K562 (cell line): ENCODE measurements at regions not wholly inside any gene's neighbourhood (a gene's known extent, or its start where the extent isn't known, plus 50 kb on each side); places are given as distances from the start of the nearest gene placed in this dataset.
A peak's percentile ranks its signal among the peaks of the same experiment; 100 is the strongest.

ENCODE experiments used
- BRD4 ChIP-seq: fragments of 200-600 bp; sonication (generic); IDR thresholded peaks from 2 replicates; pipeline ENCODE4 v1.6.1; 2017; ENCODE audit warnings: inconsistent platforms
- CCNT2 ChIP-seq: IDR thresholded peaks from 2 replicates; pipeline ENCODE4 v1.6.1; 2011; ENCODE audit warnings: borderline replicate concordance, low read depth, mild to moderate bottlenecking, moderate library complexity, mixed read lengths, low read length; ENCODE audit not compliant: insufficient read length; ENCODE audit errors: extremely low read depth
- EHMT2 ChIP-seq: fragments of 450-650 bp; IDR thresholded peaks from 2 replicates; pipeline ENCODE4 v1.6.1; 2018; ENCODE audit warnings: antibody characterized with exemption
- EP400 ChIP-seq: fragments of 450-650 bp; IDR thresholded peaks from 2 replicates; pipeline ENCODE4 v1.6.1; 2017; ENCODE audit warnings: antibody characterized with exemption, mild to moderate bottlenecking, moderate library complexity
- HDAC3 ChIP-seq: fragments of 450-650 bp; IDR thresholded peaks from 2 replicates; pipeline ENCODE4 v1.6.1; 2018; ENCODE audit warnings: borderline replicate concordance, mild to moderate bottlenecking, moderate library complexity; ENCODE audit not compliant: partially characterized antibody
- HDAC6 ChIP-seq: IDR thresholded peaks from 2 replicates; pipeline ENCODE4 v1.6.1; 2012; ENCODE audit warnings: low read depth, mild to moderate bottlenecking, control low read depth, inconsistent platforms, low read length, moderate library complexity
- HMG20B ChIP-seq: fragments of 250-450 bp; sonication (Bioruptor Pico); IDR thresholded peaks from 2 replicates; pipeline ENCODE4 v1.5.0; 2021; ENCODE audit warnings: mild to moderate bottlenecking
- JUN ChIP-seq, 2 experiments: sonication (generic) in 1 of 2; formaldehyde crosslinking in 1 of 2; IDR thresholded peaks; 2 replicates each; pipeline versions ENCODE4 v1.6.1 to v1.8.0; 2012 to 2022; ENCODE audit warnings: borderline replicate concordance in 2 of 2, mild to moderate bottlenecking in 2 of 2, improper control_type of control experiment in 1 of 2, low read depth in 1 of 2, low read length in 1 of 2, missing genetic modification reagents in 1 of 2
- POLR2AphosphoS2 ChIP-seq: IDR thresholded peaks from 2 replicates; pipeline ENCODE4 v1.6.1; 2012; ENCODE audit warnings: low read length, improper control_type of control experiment
- POLR2B ChIP-seq: fragments of 450-650 bp; IDR thresholded peaks from 2 replicates; pipeline ENCODE4 v1.6.1; 2018; ENCODE audit warnings: low read depth; ENCODE audit not compliant: partially characterized antibody
- RAD21 ChIP-seq, 2 experiments: fragments of 250-450 bp in 1 of 2; fragments of 450-650 bp in 1 of 2; sonication (Bioruptor Pico) in 1 of 2; formaldehyde crosslinking in 1 of 2; IDR thresholded peaks in 1 of 2; conservative IDR thresholded peaks in 1 of 2; 2 replicates each; pipeline versions ENCODE4 v1.4.0 to v1.8.0; 2020 to 2022; ENCODE audit warnings: mild to moderate bottlenecking in 2 of 2, moderate library complexity in 1 of 2
- SMC3 ChIP-seq: conservative IDR thresholded peaks from 2 replicates; pipeline ENCODE4 v1.6.1; 2011; ENCODE audit warnings: low read depth, low read length, improper control_type of control experiment; ENCODE audit not compliant: insufficient read depth
- SPI1 ChIP-seq: IDR thresholded peaks from 2 replicates; pipeline ENCODE4 v1.6.1; 2011; ENCODE audit warnings: low read depth, low read length, control low read depth, borderline replicate concordance
- TBP ChIP-seq: optimal IDR thresholded peaks from 2 replicates; pipeline ENCODE3; 2011; ENCODE audit warnings: low read depth, low read length, improper control_type of control experiment
- TEAD1 ChIP-seq, 2 experiments: fragments of 450-650 bp in 1 of 2; sonication (generic) in 1 of 2; formaldehyde crosslinking; IDR thresholded peaks; 2 replicates each; pipeline versions ENCODE4 v1.4.0 to v1.8.0; 2020 to 2022; ENCODE audit warnings: mild to moderate bottlenecking in 2 of 2, missing genetic modification reagents in 1 of 2
- TEAD4 ChIP-seq, 2 experiments: sonication (generic) in 1 of 2; formaldehyde crosslinking in 1 of 2; IDR thresholded peaks; 2 replicates each; pipeline versions ENCODE4 v1.6.1 to v1.8.0; 2012 to 2022; ENCODE audit warnings: borderline replicate concordance in 1 of 2, inconsistent platforms in 1 of 2, low read length in 1 of 2, mild to moderate bottlenecking in 1 of 2, missing genetic modification reagents in 1 of 2
- XRCC3 ChIP-seq: fragments of 450-650 bp; IDR thresholded peaks from 2 replicates; pipeline ENCODE4 v1.6.1; 2017; ENCODE audit warnings: mild to moderate bottlenecking, moderate library complexity
- ZNF717 ChIP-seq: fragments of 250-450 bp; sonication (Bioruptor Pico); IDR thresholded peaks from 2 replicates; pipeline ENCODE4 v1.5.0; 2021
- ZNF76 ChIP-seq: fragments of 250-450 bp; sonication (Bioruptor Pico); IDR thresholded peaks from 2 replicates; pipeline ENCODE4 v1.4.0; 2020; ENCODE audit warnings: mild to moderate bottlenecking, moderate library complexity, borderline replicate concordance
- TF ChIP-seq, protein P1 (sequence below): fragments of 250-450 bp; sonication (Bioruptor Pico); IDR thresholded peaks from 2 replicates; pipeline ENCODE4 v1.6.1; 2021; ENCODE audit warnings: mild to moderate bottlenecking
- TF ChIP-seq, protein P2 (sequence below): IDR thresholded peaks from 2 replicates; pipeline ENCODE4 v1.6.1; 2011; ENCODE audit warnings: borderline replicate concordance, low read depth, mild to moderate bottlenecking, moderate library complexity, low read length; ENCODE audit not compliant: insufficient read depth, poor library complexity, severe bottlenecking
- TF ChIP-seq, protein P3 (sequence below): fragments of 450-650 bp; formaldehyde crosslinking; IDR thresholded peaks from 2 replicates; pipeline ENCODE4 v1.4.0; 2020; ENCODE audit warnings: mild to moderate bottlenecking, mixed read lengths
- TF ChIP-seq, protein P4 (sequence below): fragments of 250-450 bp; sonication (Bioruptor Pico); IDR thresholded peaks from 2 replicates; pipeline ENCODE4 v1.4.0; 2020; ENCODE audit warnings: mild to moderate bottlenecking, moderate library complexity

DNA sequence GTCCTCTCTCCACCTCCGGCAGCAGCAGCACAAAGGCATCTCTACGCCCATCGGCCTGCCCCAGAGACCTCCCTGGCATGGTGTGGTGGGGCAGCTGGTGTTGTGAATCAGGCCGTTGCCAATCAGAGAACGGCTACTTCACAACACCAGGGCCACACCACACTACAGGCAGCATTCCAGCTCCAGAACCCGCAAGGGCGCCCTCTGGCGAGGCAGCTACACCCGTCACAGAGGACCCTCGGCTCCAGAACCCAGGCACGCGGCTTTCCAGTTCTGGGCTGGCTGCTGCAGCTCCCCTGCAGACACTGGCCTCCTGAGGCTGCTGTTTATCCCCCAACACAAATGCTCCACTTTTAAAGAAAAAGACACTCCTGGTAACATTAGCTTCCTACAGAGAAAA is 127.5 kb upstream of the TOPAZ1 start (continued):
- TF ChIP-seq, protein P1, sequence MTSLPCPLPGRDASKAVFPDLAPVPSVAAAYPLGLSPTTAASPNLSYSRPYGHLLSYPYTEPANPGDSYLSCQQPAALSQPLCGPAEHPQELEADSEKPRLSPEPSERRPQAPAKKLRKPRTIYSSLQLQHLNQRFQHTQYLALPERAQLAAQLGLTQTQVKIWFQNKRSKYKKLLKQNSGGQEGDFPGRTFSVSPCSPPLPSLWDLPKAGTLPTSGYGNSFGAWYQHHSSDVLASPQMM (CRISPR knock-in tag): no peak
- TF ChIP-seq SMC3: peak; percentile 84
- TF ChIP-seq TEAD1 (CRISPR knock-in tag; IDR thresholded peaks at IDR 0.05): peak in 1 of 2 experiments; percentile 85; a peak in 1 of 4 replicates
- TF ChIP-seq TEAD4 (IDR thresholded peaks at IDR 0.05; ENCODE audit: low read length): 0 out of 2 replicates have a peak, but pooled peaks have one; percentile 53
- TF ChIP-seq TEAD4 (CRISPR knock-in tag; IDR thresholded peaks at IDR 0.05; ENCODE audit: borderline replicate concordance): no peak
- TF ChIP-seq TBP: no peak
- no peak for TF ChIP-seq HMG20B (CRISPR knock-in tag)
- TF ChIP-seq POLR2AphosphoS2: no peak
- TF ChIP-seq BRD4: no peak
- TF ChIP-seq ZNF76 (CRISPR knock-in tag): no peak
- TF ChIP-seq CCNT2: no peak
- TF ChIP-seq, protein P2, sequence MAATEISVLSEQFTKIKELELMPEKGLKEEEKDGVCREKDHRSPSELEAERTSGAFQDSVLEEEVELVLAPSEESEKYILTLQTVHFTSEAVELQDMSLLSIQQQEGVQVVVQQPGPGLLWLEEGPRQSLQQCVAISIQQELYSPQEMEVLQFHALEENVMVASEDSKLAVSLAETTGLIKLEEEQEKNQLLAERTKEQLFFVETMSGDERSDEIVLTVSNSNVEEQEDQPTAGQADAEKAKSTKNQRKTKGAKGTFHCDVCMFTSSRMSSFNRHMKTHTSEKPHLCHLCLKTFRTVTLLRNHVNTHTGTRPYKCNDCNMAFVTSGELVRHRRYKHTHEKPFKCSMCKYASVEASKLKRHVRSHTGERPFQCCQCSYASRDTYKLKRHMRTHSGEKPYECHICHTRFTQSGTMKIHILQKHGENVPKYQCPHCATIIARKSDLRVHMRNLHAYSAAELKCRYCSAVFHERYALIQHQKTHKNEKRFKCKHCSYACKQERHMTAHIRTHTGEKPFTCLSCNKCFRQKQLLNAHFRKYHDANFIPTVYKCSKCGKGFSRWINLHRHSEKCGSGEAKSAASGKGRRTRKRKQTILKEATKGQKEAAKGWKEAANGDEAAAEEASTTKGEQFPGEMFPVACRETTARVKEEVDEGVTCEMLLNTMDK: peak; percentile 90
- TF ChIP-seq POLR2B: no peak
- TF ChIP-seq, protein P3, sequence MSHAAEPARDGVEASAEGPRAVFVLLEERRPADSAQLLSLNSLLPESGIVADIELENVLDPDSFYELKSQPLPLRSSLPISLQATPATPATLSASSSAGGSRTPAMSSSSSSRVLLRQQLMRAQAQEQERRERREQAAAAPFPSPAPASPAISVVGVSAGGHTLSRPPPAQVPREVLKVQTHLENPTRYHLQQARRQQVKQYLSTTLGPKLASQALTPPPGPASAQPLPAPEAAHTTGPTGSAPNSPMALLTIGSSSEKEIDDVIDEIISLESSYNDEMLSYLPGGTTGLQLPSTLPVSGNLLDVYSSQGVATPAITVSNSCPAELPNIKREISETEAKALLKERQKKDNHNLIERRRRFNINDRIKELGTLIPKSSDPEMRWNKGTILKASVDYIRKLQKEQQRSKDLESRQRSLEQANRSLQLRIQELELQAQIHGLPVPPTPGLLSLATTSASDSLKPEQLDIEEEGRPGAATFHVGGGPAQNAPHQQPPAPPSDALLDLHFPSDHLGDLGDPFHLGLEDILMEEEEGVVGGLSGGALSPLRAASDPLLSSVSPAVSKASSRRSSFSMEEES (CRISPR knock-in tag): no peak
- TF ChIP-seq, protein P4, sequence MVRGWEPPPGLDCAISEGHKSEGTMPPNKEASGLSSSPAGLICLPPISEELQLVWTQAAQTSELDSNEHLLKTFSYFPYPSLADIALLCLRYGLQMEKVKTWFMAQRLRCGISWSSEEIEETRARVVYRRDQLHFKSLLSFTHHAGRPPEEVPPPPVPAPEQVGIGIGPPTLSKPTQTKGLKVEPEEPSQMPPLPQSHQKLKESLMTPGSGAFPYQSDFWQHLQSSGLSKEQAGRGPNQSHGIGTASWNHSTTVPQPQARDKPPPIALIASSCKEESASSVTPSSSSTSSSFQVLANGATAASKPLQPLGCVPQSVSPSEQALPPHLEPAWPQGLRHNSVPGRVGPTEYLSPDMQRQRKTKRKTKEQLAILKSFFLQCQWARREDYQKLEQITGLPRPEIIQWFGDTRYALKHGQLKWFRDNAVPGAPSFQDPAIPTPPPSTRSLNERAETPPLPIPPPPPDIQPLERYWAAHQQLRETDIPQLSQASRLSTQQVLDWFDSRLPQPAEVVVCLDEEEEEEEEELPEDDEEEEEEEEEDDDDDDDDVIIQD (CRISPR knock-in tag): no peak
- no peak for TF ChIP-seq EHMT2
- TF ChIP-seq ZNF717 (CRISPR knock-in tag): no peak
- no peak for TF ChIP-seq HDAC6
- TF ChIP-seq SPI1: no peak
- TF ChIP-seq XRCC3: no peak
- TF ChIP-seq HDAC3: no peak
- no peak for TF ChIP-seq JUN (IDR thresholded peaks at IDR 0.05; ENCODE audit: borderline replicate concordance, low read depth, low read length)
- TF ChIP-seq JUN (CRISPR knock-in tag; IDR thresholded peaks at IDR 0.05; ENCODE audit: borderline replicate concordance): no peak
- TF ChIP-seq RAD21 (CRISPR knock-in tag; conservative IDR thresholded peaks at IDR 0.05 in 1 of 2, IDR thresholded peaks at IDR 0.05 in 1 of 2): peak; percentile 60 to 82
- no peak for TF ChIP-seq EP400
